ENCODE measurements at regions not wholly inside any gene's neighbourhood (a gene's known extent, or its start where the extent isn't known, plus 50 kb on each side); places are given as distances from the start of the nearest gene placed in this dataset.
"Not testable (repeated sequence)": the region's sequence is repeated elsewhere in the genome, so short reads cannot be mapped to it uniquely, and the experiment has no call there.

GRCh38 chr5:84724181-84724580 lies 339.5 kb upstream of the EDIL3 start:
- Histone ChIP-seq H3K27me3 (no peaks in the 10 kb centered on the region), H3K36me3 (no peaks in the 10 kb centered on the region), H3K4me3 (no peak overlapping the region), H3K9me3 (no peaks in the 10 kb centered on the region; the same call in 1 of the 2 replicates)
- no peak for DNase-seq

GRCh38 chr5:84718377-84718776 lies 333.7 kb upstream of the EDIL3 start:
- Histone ChIP-seq H3K4me3 (no peak overlapping the region), H3K36me3 (no peaks in the 10 kb centered on the region), H3K27me3 (no peaks in the 10 kb centered on the region), H3K9me3 (peaks cover 4% of the 10 kb centered on the region; the same call in 1 of the 2 replicates)
- DNase-seq, result no peak

GRCh38 chr5:84715686-84716085 lies 331.0 kb upstream of the EDIL3 start:
- peaks cover 4% of the 10 kb centered on the region; the same call in 1 of the 2 replicates for H3K9me3 ChIP-seq
- H3K36me3 ChIP-seq, result no peaks in the 10 kb centered on the region
- no peak overlapping the region for H3K4me3 ChIP-seq
- no peaks in the 10 kb centered on the region for H3K27me3 ChIP-seq
- no peak for DNase-seq

- H3K27me3 ChIP-seq, result no peaks in the 10 kb centered on the region
- H3K36me3 ChIP-seq, result no peaks in the 10 kb centered on the region
- no peak overlapping the region for H3K4me3 ChIP-seq
- no peak for DNase-seq
- peaks cover 4% of the 10 kb centered on the region; the same call in 1 of the 2 replicates for H3K9me3 ChIP-seq
Observed at GRCh38 chr5:84715091-84715490, 330.4 kb upstream of the EDIL3 start.

- Histone ChIP-seq H3K4me3 (no peak overlapping the region), H3K27me3 (no peaks in the 10 kb centered on the region), H3K36me3 (no peaks in the 10 kb centered on the region), H3K9me3 (no peaks in the 10 kb centered on the region)
- DNase-seq, result no peak
Observed at GRCh38 chr5:84709075-84709474, 324.4 kb upstream of the EDIL3 start.

- Histone ChIP-seq H3K27me3 (no peaks in the 10 kb centered on the region), H3K36me3 (no peaks in the 10 kb centered on the region), H3K9me3 (no peaks in the 10 kb centered on the region), H3K4me3 (no peak overlapping the region)
- DNase-seq, result no peak
Observed at GRCh38 chr5:84706678-84707641, 322.3 kb upstream of the EDIL3 start.

- H3K4me3 ChIP-seq, H3K36me3 ChIP-seq, DNase-seq, H3K9me3 ChIP-seq, H3K27me3 ChIP-seq: not testable (repeated sequence)
Observed at GRCh38 chr5:84700545-84700944, 315.9 kb upstream of the EDIL3 start.

- peak; percentile 69 for DNase-seq
- 0 out of 2 replicates have a peak, but pooled peaks cover 3% of the 10 kb centered on the region for H3K9me3 ChIP-seq
- no peak overlapping the region for H3K4me3 ChIP-seq
- H3K27me3 ChIP-seq, result no peaks in the 10 kb centered on the region
- no peaks in the 10 kb centered on the region for H3K36me3 ChIP-seq
Observed at GRCh38 chr5:84696651-84697050, 312.0 kb upstream of the EDIL3 start.

- no peak for DNase-seq
- H3K4me3 ChIP-seq, result no peak overlapping the region
- H3K36me3 ChIP-seq, result no peaks in the 10 kb centered on the region
- no peaks in the 10 kb centered on the region for H3K27me3 ChIP-seq
- H3K9me3 ChIP-seq, result 0 out of 2 replicates have a peak, but pooled peaks cover 3% of the 10 kb centered on the region
Observed at GRCh38 chr5:84695330-84695729, 310.6 kb upstream of the EDIL3 start.

GRCh38 chr5:84693256-84693655 lies 308.6 kb upstream of the EDIL3 start:
- Histone ChIP-seq H3K9me3 (peaks cover 6% of the 10 kb centered on the region; the same call in 1 of the 2 replicates), H3K27me3 (no peaks in the 10 kb centered on the region), H3K36me3 (no peaks in the 10 kb centered on the region), H3K4me3 (no peak overlapping the region)
- no peak for DNase-seq

- Histone ChIP-seq H3K4me3 (no peak overlapping the region), H3K9me3 (peaks cover 3% of the 10 kb centered on the region; the same call in 1 of the 2 replicates), H3K27me3 (no peaks in the 10 kb centered on the region), H3K36me3 (no peaks in the 10 kb centered on the region)
- peak; percentile 78 for DNase-seq
Observed at GRCh38 chr5:84688566-84688965, 303.9 kb upstream of the EDIL3 start.

- Histone ChIP-seq H3K9me3 (peaks cover 5% of the 10 kb centered on the region), H3K4me3 (no peak overlapping the region), H3K27me3 (no peaks in the 10 kb centered on the region), H3K36me3 (no peaks in the 10 kb centered on the region)
- no peak for DNase-seq
Observed at GRCh38 chr5:84685121-84685894, 300.6 kb upstream of the EDIL3 start.

- H3K27me3 ChIP-seq, result no peaks in the 10 kb centered on the region
Observed at GRCh38 chr5:84683594-84683993, 298.9 kb upstream of the EDIL3 start.

GRCh38 chr5:84682531-84682930 lies 297.9 kb upstream of the EDIL3 start:
- Histone ChIP-seq H3K27me3 (no peaks in the 10 kb centered on the region), H3K36me3 (no peaks in the 10 kb centered on the region), H3K4me3 (no peak overlapping the region), H3K9me3 (peaks cover 2% of the 10 kb centered on the region)
- no peak for DNase-seq

More at GRCh38 chr5:84683594-84683993, 298.9 kb upstream of the EDIL3 start:
- DNase-seq, result no peak
- no peaks in the 10 kb centered on the region for H3K36me3 ChIP-seq
- H3K9me3 ChIP-seq, result peaks cover 2% of the 10 kb centered on the region
- H3K4me3 ChIP-seq, result no peak overlapping the region

GRCh38 chr5:84680908-84681307 lies 296.2 kb upstream of the EDIL3 start:
- no peak for DNase-seq
- H3K4me3 ChIP-seq, result no peak overlapping the region
- no peaks in the 10 kb centered on the region for H3K36me3 ChIP-seq
- no peaks in the 10 kb centered on the region for H3K27me3 ChIP-seq
- H3K9me3 ChIP-seq, result peaks cover 2% of the 10 kb centered on the region; the same call in 1 of the 2 replicates

GRCh38 chr5:84673785-84674184 lies 289.1 kb upstream of the EDIL3 start:
- DNase-seq, result no peak
- H3K4me3 ChIP-seq, result no peak overlapping the region
- peaks cover 13% of the 10 kb centered on the region for H3K9me3 ChIP-seq
- H3K27me3 ChIP-seq, result no peaks in the 10 kb centered on the region
- H3K36me3 ChIP-seq, result no peaks in the 10 kb centered on the region

- no peak for DNase-seq
- H3K36me3 ChIP-seq, result no peaks in the 10 kb centered on the region
- H3K4me3 ChIP-seq, result no peak overlapping the region
- H3K27me3 ChIP-seq, result no peaks in the 10 kb centered on the region
- H3K9me3 ChIP-seq, result peaks cover 13% of the 10 kb centered on the region
Observed at GRCh38 chr5:84667576-84667975, 282.9 kb upstream of the EDIL3 start.

All from MG63 (cell line).